Renal pelvis (tissue), 1 donor: ENCODE measurements at regions not wholly inside any gene's neighbourhood (a gene's known extent, or its start where the extent isn't known, plus 50 kb on each side); places are given as distances from the start of the nearest gene placed in this dataset.
"Not testable (repeated sequence)": the region's sequence is repeated elsewhere in the genome, so short reads cannot be mapped to it uniquely, and the experiment has no call there.

Experiments
- DNase-seq: peaks from one replicate; pipeline ENCODE4 v3.0.0-alpha.2; 2013

GRCh38 chr10:21057436-21057835 lies 160.3 kb upstream of the NEBL start:
- no peak for DNase-seq

GRCh38 chr10:21056461-21056860 lies 159.3 kb upstream of the NEBL start:
- no peak for DNase-seq

GRCh38 chr10:21055339-21056135 lies 158.4 kb upstream of the NEBL start:
- no peak for DNase-seq

GRCh38 chr10:21053953-21054690 lies 157.0 kb upstream of the NEBL start:
- no peak for DNase-seq

GRCh38 chr10:21052709-21053104 lies 155.6 kb upstream of the NEBL start:
- DNase-seq, result no peak

GRCh38 chr10:21052072-21052708 lies 155.1 kb upstream of the NEBL start:
- DNase-seq, result no peak

GRCh38 chr10:21049482-21049881 lies 152.4 kb upstream of the NEBL start:
- no peak for DNase-seq

GRCh38 chr10:21048068-21048467 lies 151.0 kb upstream of the NEBL start:
- DNase-seq, result no peak

- no peak for DNase-seq
Measured at GRCh38 chr10:21047511-21047910, 150.4 kb upstream of the NEBL start.

GRCh38 chr10:21047096-21047495 lies 150.0 kb upstream of the NEBL start:
- DNase-seq, result no peak

- DNase-seq, result no peak
Measured at GRCh38 chr10:21043044-21043443, 145.9 kb upstream of the NEBL start.

- DNase-seq, result no peak
Measured at GRCh38 chr10:21042536-21042935, 145.4 kb upstream of the NEBL start.

GRCh38 chr10:21041763-21042458 lies 144.8 kb upstream of the NEBL start:
- no peak for DNase-seq

GRCh38 chr10:21039721-21040120 lies 142.6 kb upstream of the NEBL start:
- DNase-seq, result no peak

GRCh38 chr10:21036757-21037156 lies 139.6 kb upstream of the NEBL start:
- DNase-seq, result no peak

GRCh38 chr10:21034770-21035169 lies 137.7 kb upstream of the NEBL start:
- DNase-seq, result not testable (repeated sequence)

- DNase-seq, result no peak
Measured at GRCh38 chr10:21034241-21034640, 137.1 kb upstream of the NEBL start.

GRCh38 chr10:21032587-21033319 lies 135.6 kb upstream of the NEBL start:
- no peak for DNase-seq

GRCh38 chr10:21031232-21031795 lies 134.2 kb upstream of the NEBL start:
- DNase-seq, result no peak

- DNase-seq, result no peak
Measured at GRCh38 chr10:21030091-21030490, 133.0 kb upstream of the NEBL start.

GRCh38 chr10:21022821-21023220 lies 125.7 kb upstream of the NEBL start:
- no peak for DNase-seq
